ENCODE measurements at regions not wholly inside any gene's neighbourhood (a gene's known extent, or its start where the extent isn't known, plus 50 kb on each side); places are given as distances from the start of the nearest gene placed in this dataset.

DNA sequence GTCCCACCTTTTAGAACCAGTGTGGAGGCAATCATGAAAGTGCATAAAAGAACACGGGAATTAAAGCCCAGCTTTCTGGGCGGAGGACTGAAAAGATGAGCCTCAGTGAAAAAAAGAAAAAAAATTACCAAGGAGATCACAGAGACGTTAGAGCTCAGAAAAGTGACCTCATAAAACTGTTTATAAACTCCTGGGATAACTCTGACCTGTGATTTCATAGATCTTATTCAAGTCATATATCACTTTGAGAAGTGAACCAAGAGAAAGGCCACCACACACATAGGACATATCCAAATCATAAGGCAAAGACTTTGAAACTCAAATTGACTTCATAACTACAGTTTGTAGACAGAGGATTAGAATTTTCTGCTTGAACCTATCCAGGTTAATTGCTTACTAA, 90.1 kb downstream of the KCNJ2 start:
- WGBS, 3 donors, result 64 to 69% (median 67%) methylated on average over 3 of the region's 3 CpGs
- no peak overlapping the region for H3K4me3 ChIP-seq
- H3K27ac ChIP-seq, result no peak overlapping the region
- no peaks in the 10 kb centered on the region for H3K36me3 ChIP-seq
- no peaks in the 10 kb centered on the region for H3K9me3 ChIP-seq
- DNase-seq, result no peak
- no peaks in the 10 kb centered on the region for H3K4me1 ChIP-seq (ENCODE audit: insufficient read depth)
- H3K27me3 ChIP-seq, result no peaks in the 10 kb centered on the region
- no peak for TF ChIP-seq EP300 (IDR thresholded peaks at IDR 0.05)
- TF ChIP-seq POLR2A (IDR thresholded peaks at IDR 0.05), result no peak
- TF ChIP-seq, protein P1, sequence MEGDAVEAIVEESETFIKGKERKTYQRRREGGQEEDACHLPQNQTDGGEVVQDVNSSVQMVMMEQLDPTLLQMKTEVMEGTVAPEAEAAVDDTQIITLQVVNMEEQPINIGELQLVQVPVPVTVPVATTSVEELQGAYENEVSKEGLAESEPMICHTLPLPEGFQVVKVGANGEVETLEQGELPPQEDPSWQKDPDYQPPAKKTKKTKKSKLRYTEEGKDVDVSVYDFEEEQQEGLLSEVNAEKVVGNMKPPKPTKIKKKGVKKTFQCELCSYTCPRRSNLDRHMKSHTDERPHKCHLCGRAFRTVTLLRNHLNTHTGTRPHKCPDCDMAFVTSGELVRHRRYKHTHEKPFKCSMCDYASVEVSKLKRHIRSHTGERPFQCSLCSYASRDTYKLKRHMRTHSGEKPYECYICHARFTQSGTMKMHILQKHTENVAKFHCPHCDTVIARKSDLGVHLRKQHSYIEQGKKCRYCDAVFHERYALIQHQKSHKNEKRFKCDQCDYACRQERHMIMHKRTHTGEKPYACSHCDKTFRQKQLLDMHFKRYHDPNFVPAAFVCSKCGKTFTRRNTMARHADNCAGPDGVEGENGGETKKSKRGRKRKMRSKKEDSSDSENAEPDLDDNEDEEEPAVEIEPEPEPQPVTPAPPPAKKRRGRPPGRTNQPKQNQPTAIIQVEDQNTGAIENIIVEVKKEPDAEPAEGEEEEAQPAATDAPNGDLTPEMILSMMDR (IDR thresholded peaks at IDR 0.05), result no peak
- intact Hi-C loops (cut with DNase I), result no loop called here

DNA sequence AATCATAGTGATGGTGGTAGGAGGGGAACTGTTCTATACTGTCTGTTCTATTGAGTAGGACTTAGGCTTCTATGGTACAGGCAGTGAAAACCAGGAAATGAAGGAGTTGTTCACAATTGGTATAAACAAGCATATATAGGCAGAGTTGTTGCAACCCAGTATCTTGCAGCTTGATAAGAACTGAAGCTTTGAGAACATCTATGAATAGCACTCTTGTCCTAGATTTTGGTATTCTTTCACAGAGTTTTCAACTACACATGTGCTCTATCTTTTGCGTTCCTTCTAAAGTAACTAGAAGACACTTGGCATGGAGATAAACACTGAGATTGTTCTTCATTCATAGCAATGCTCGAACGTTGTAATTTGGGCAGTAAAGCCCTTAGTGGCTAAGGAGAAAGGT, 91.8 kb downstream of the KCNJ2 start:
- H3K27me3 ChIP-seq, result no peaks in the 10 kb centered on the region
- no peak overlapping the region for H3K27ac ChIP-seq
- no peaks in the 10 kb centered on the region for H3K9me3 ChIP-seq
- TF ChIP-seq, protein P1 (IDR thresholded peaks at IDR 0.05), result no peak
- TF ChIP-seq EP300 (IDR thresholded peaks at IDR 0.05) (no peak), POLR2A (IDR thresholded peaks at IDR 0.05) (no peak)
- H3K4me1 ChIP-seq (ENCODE audit: insufficient read depth), result no peaks in the 10 kb centered on the region
- no peak overlapping the region for H3K4me3 ChIP-seq
- intact Hi-C loops (cut with DNase I), result no loop called here
- no peak for DNase-seq
- H3K36me3 ChIP-seq, result no peaks in the 10 kb centered on the region
- WGBS, 3 donors, result 85 to 89% (median 88%) methylated on average over 3 of the region's 3 CpGs

DNA sequence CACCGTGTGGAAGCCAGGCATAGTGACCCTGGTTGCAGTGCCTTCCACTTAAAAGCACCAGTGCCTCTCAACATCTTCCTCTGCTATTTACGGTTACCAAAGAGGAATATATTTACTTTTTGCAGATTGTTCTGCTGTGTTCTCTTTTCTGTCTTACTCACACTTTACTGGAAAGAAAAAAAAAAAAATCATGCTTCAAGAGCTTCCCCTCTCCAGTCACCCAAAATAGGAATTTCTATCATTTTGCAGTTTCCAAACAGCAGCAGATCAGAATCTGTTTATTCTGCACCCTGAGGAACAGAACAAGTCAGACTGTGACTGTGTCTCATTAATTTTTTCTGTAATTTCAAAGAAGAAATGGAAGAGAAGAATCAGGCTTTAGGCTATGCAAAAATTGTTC, 96.1 kb downstream of the KCNJ2 start:
- Histone ChIP-seq H3K27me3 (no peaks in the 10 kb centered on the region), H3K4me3 (no peak overlapping the region), H3K36me3 (no peaks in the 10 kb centered on the region), H3K4me1 (ENCODE audit: insufficient read depth) (no peaks in the 10 kb centered on the region), H3K9me3 (no peaks in the 10 kb centered on the region), H3K27ac (no peak overlapping the region)
- TF ChIP-seq EP300 (IDR thresholded peaks at IDR 0.05) (no peak), POLR2A (IDR thresholded peaks at IDR 0.05) (no peak)
- TF ChIP-seq, protein P1 (IDR thresholded peaks at IDR 0.05), result no peak
- WGBS, 3 donors, result 27 to 42% (median 40%) methylated on average over 2 of the region's 2 CpGs
- DNase-seq, result no peak
- intact Hi-C loops (cut with DNase I), result loop anchor here in 1 of 4 donors (5.0 kb wide), 1 partner anchor 1192 kb away; no protein-coding TSS in a partner anchor

DNA sequence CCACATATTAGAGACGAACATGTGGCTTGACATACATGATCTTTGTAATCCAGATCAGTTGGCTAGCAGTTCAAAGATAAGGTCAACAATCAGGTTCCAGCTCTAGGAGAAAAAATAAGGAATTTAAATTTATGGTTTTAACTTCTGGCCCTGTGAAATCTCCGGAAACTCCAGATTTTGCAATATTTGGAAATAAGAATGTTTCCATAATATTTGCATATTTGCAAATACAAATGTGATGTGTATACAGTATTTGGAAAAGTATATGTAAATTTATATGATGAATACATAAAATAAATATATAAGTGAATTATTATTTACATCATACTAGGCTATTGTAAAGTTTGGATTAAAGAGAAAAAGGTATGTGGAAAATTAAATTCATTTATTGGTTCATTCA, 97.1 kb downstream of the KCNJ2 start:
- Histone ChIP-seq H3K9me3 (no peaks in the 10 kb centered on the region), H3K4me3 (no peak overlapping the region), H3K27ac (no peak overlapping the region), H3K4me1 (ENCODE audit: insufficient read depth) (no peaks in the 10 kb centered on the region), H3K36me3 (no peaks in the 10 kb centered on the region), H3K27me3 (no peaks in the 10 kb centered on the region)
- DNase-seq, result no peak
- intact Hi-C loops (cut with DNase I), result loop anchor here in 1 of 4 donors (5.0 kb wide), 1 partner anchor 1191 kb away; no protein-coding TSS in a partner anchor
- WGBS, 3 donors, result 38 to 44% (median 40%) methylated on average over 2 of the region's 2 CpGs
- TF ChIP-seq POLR2A (IDR thresholded peaks at IDR 0.05) (no peak), EP300 (IDR thresholded peaks at IDR 0.05) (no peak)
- TF ChIP-seq, protein P1 (IDR thresholded peaks at IDR 0.05), result no peak

Measured in ovary (tissue), 7 donors.